ENCODE measurements at regions not wholly inside any gene's neighbourhood (a gene's known extent, or its start where the extent isn't known, plus 50 kb on each side); places are given as distances from the start of the nearest gene placed in this dataset.

GRCh38 chr6:112991912-112992311 lies 644.8 kb downstream of the RFPL4B start:
- no peak for DNase-seq
- H3K36me3 Mint-ChIP-seq (ENCODE audit: low read depth), result no peaks in the 10 kb centered on the region
- no peak overlapping the region for H3K4me3 Mint-ChIP-seq
- no peak overlapping the region for H3K27ac Mint-ChIP-seq
- H3K27me3 Mint-ChIP-seq, result no peaks in the 10 kb centered on the region
- no peaks in the 10 kb centered on the region for H3K9me3 Mint-ChIP-seq
- no peaks in the 10 kb centered on the region for H3K4me1 Mint-ChIP-seq
- POLR2A ChIA-PET, result no interaction called here
- CTCF ChIA-PET, result no interaction called here

GRCh38 chr6:112997421-112998085 lies 650.4 kb downstream of the RFPL4B start:
- H3K36me3 Mint-ChIP-seq (ENCODE audit: low read depth), result no peaks in the 10 kb centered on the region
- ChIA-PET CTCF (no interaction called here), POLR2A (no interaction called here)
- no peaks in the 10 kb centered on the region for H3K4me1 Mint-ChIP-seq
- no peak overlapping the region for H3K27ac Mint-ChIP-seq
- DNase-seq, result no peak
- H3K9me3 Mint-ChIP-seq, result no peaks in the 10 kb centered on the region
- no peak overlapping the region for H3K4me3 Mint-ChIP-seq
- H3K27me3 Mint-ChIP-seq, result no peaks in the 10 kb centered on the region

- CTCF ChIA-PET, result no interaction called here
- Mint-ChIP-seq H3K27me3 (no peaks in the 10 kb centered on the region), H3K9me3 (no peaks in the 10 kb centered on the region), H3K27ac (no peak overlapping the region), H3K36me3 (ENCODE audit: low read depth) (no peaks in the 10 kb centered on the region), H3K4me1 (no peaks in the 10 kb centered on the region), H3K4me3 (no peak overlapping the region)
- no peak for DNase-seq
- POLR2A ChIA-PET, result no interaction called here
Observed at GRCh38 chr6:113004054-113004453, 656.9 kb downstream of the RFPL4B start.

GRCh38 chr6:113004470-113005270 lies 657.5 kb downstream of the RFPL4B start:
- H3K27me3 Mint-ChIP-seq, result no peaks in the 10 kb centered on the region
- H3K4me3 Mint-ChIP-seq, result no peak overlapping the region
- no peaks in the 10 kb centered on the region for H3K4me1 Mint-ChIP-seq
- H3K27ac Mint-ChIP-seq, result no peak overlapping the region
- ChIA-PET POLR2A (no interaction called here), CTCF (no interaction called here)
- no peaks in the 10 kb centered on the region for H3K9me3 Mint-ChIP-seq
- H3K36me3 Mint-ChIP-seq (ENCODE audit: low read depth), result no peaks in the 10 kb centered on the region
- no peak for DNase-seq

GRCh38 chr6:113006494-113006893 lies 659.4 kb downstream of the RFPL4B start:
- no peak for DNase-seq
- Mint-ChIP-seq H3K4me3 (no peak overlapping the region), H3K27ac (no peak overlapping the region), H3K4me1 (no peaks in the 10 kb centered on the region), H3K27me3 (no peaks in the 10 kb centered on the region), H3K36me3 (ENCODE audit: low read depth) (no peaks in the 10 kb centered on the region), H3K9me3 (no peaks in the 10 kb centered on the region)
- CTCF ChIA-PET, result no interaction called here
- POLR2A ChIA-PET, result no interaction called here

- Mint-ChIP-seq H3K36me3 (ENCODE audit: low read depth) (no peaks in the 10 kb centered on the region), H3K9me3 (no peaks in the 10 kb centered on the region), H3K4me3 (no peak overlapping the region), H3K4me1 (no peaks in the 10 kb centered on the region), H3K27ac (no peak overlapping the region), H3K27me3 (no peaks in the 10 kb centered on the region)
- ChIA-PET POLR2A (no interaction called here), CTCF (no interaction called here)
- no peak for DNase-seq
Observed at GRCh38 chr6:113009682-113010081, 662.6 kb downstream of the RFPL4B start.

GRCh38 chr6:113010196-113010989 lies 663.3 kb downstream of the RFPL4B start:
- Mint-ChIP-seq H3K4me1 (no peaks in the 10 kb centered on the region), H3K9me3 (no peaks in the 10 kb centered on the region), H3K27ac (no peak overlapping the region), H3K27me3 (no peaks in the 10 kb centered on the region), H3K36me3 (ENCODE audit: low read depth) (no peaks in the 10 kb centered on the region), H3K4me3 (no peak overlapping the region)
- ChIA-PET POLR2A (interaction anchor here (0.6 kb wide), 1 partner anchor 548 kb away, joined by 3 read pairs; no protein-coding TSS in a partner anchor), CTCF (no interaction called here)
- DNase-seq, result no peak

GRCh38 chr6:113011389-113011788 lies 664.3 kb downstream of the RFPL4B start:
- DNase-seq, result no peak
- POLR2A ChIA-PET, result interaction anchor here (0.6 kb wide), 1 partner anchor 549 kb away, joined by 3 read pairs; no protein-coding TSS in a partner anchor
- Mint-ChIP-seq H3K36me3 (ENCODE audit: low read depth) (no peaks in the 10 kb centered on the region), H3K4me3 (no peak overlapping the region), H3K4me1 (no peaks in the 10 kb centered on the region), H3K27ac (no peak overlapping the region), H3K27me3 (no peaks in the 10 kb centered on the region), H3K9me3 (no peaks in the 10 kb centered on the region)
- CTCF ChIA-PET, result no interaction called here

GRCh38 chr6:113011801-113012200 lies 664.7 kb downstream of the RFPL4B start:
- POLR2A ChIA-PET, result no interaction called here
- no peaks in the 10 kb centered on the region for H3K4me1 Mint-ChIP-seq
- CTCF ChIA-PET, result no interaction called here
- H3K9me3 Mint-ChIP-seq, result no peaks in the 10 kb centered on the region
- H3K27me3 Mint-ChIP-seq, result no peaks in the 10 kb centered on the region
- H3K36me3 Mint-ChIP-seq (ENCODE audit: low read depth), result no peaks in the 10 kb centered on the region
- DNase-seq, result no peak
- no peak overlapping the region for H3K27ac Mint-ChIP-seq
- H3K4me3 Mint-ChIP-seq, result no peak overlapping the region

GRCh38 chr6:113015249-113015648 lies 668.1 kb downstream of the RFPL4B start:
- ChIA-PET CTCF (no interaction called here), POLR2A (no interaction called here)
- no peaks in the 10 kb centered on the region for H3K27me3 Mint-ChIP-seq
- no peak overlapping the region for H3K4me3 Mint-ChIP-seq
- H3K4me1 Mint-ChIP-seq, result no peaks in the 10 kb centered on the region
- no peaks in the 10 kb centered on the region for H3K36me3 Mint-ChIP-seq (ENCODE audit: low read depth)
- no peaks in the 10 kb centered on the region for H3K9me3 Mint-ChIP-seq
- H3K27ac Mint-ChIP-seq, result no peak overlapping the region
- DNase-seq, result no peak

GRCh38 chr6:113017353-113017752 lies 670.2 kb downstream of the RFPL4B start:
- Mint-ChIP-seq H3K27ac (no peak overlapping the region), H3K27me3 (no peaks in the 10 kb centered on the region), H3K9me3 (no peaks in the 10 kb centered on the region), H3K4me1 (no peaks in the 10 kb centered on the region), H3K4me3 (no peak overlapping the region), H3K36me3 (ENCODE audit: low read depth) (no peaks in the 10 kb centered on the region)
- ChIA-PET POLR2A (no interaction called here), CTCF (no interaction called here)
- DNase-seq, result no peak

GRCh38 chr6:113018351-113019151 lies 671.4 kb downstream of the RFPL4B start:
- H3K36me3 Mint-ChIP-seq (ENCODE audit: low read depth), result no peaks in the 10 kb centered on the region
- H3K9me3 Mint-ChIP-seq, result no peaks in the 10 kb centered on the region
- no peak overlapping the region for H3K27ac Mint-ChIP-seq
- CTCF ChIA-PET, result no interaction called here
- POLR2A ChIA-PET, result no interaction called here
- no peaks in the 10 kb centered on the region for H3K27me3 Mint-ChIP-seq
- H3K4me1 Mint-ChIP-seq, result no peaks in the 10 kb centered on the region
- no peak overlapping the region for H3K4me3 Mint-ChIP-seq
- DNase-seq, result no peak

- Mint-ChIP-seq H3K27ac (no peak overlapping the region), H3K36me3 (ENCODE audit: low read depth) (no peaks in the 10 kb centered on the region), H3K4me3 (no peak overlapping the region), H3K27me3 (no peaks in the 10 kb centered on the region), H3K4me1 (no peaks in the 10 kb centered on the region), H3K9me3 (no peaks in the 10 kb centered on the region)
- ChIA-PET CTCF (no interaction called here), POLR2A (no interaction called here)
- DNase-seq, result no peak
Observed at GRCh38 chr6:113019176-113019575, 672.0 kb downstream of the RFPL4B start.
